Activated CD8-positive, alpha-beta memory T cell treated with anti-CD3 and anti-CD28 coated beads, Interleukin-2, amount 10 ng/mL, durations not matched to agents 7 days and 5 days (primary cell): ENCODE measurements at regions not wholly inside any gene's neighbourhood (a gene's known extent, or its start where the extent isn't known, plus 50 kb on each side); places are given as distances from the start of the nearest gene placed in this dataset.

ENCODE experiments used
- ATAC-seq: fragments of 150-1000 bp; cut with Tn5 transposase; one replicate; pipeline ENCODE4 v1.10.0; 2021; ENCODE audit warnings: moderate library complexity
- CTCF ChIA-PET: fragments of 350-600 bp; sonication (Branson Sonifier 250); formaldehyde crosslinking; loops from one replicate; lab custom pipeline; 2021; ENCODE audit warnings: antibody characterized with exemption; lab: Charles Lee
- DNase-seq: peaks from one replicate; pipeline ENCODE4 v3.0.0-alpha.2; 2020
- H3K27ac Mint-ChIP-seq: one replicate; pipeline ENCODE4 v1.8.0; 2021; ENCODE audit warnings: mild to moderate bottlenecking, mixed read lengths
- H3K27me3 Mint-ChIP-seq: one replicate; pipeline ENCODE4 v1.8.0; 2021; ENCODE audit warnings: mixed read lengths
- H3K36me3 Mint-ChIP-seq: one replicate; pipeline ENCODE4 v1.8.0; 2021; ENCODE audit warnings: mild to moderate bottlenecking, mixed read lengths
- H3K4me1 Mint-ChIP-seq: one replicate; pipeline ENCODE4 v1.8.0; 2021; ENCODE audit warnings: mixed read lengths
- H3K4me3 Mint-ChIP-seq: one replicate; pipeline ENCODE4 v1.8.0; 2021; ENCODE audit warnings: mild to moderate bottlenecking, moderate library complexity, mixed read lengths
- H3K9me3 Mint-ChIP-seq: one replicate; pipeline ENCODE4 v1.8.0; 2022; ENCODE audit warnings: low read depth, mixed read lengths

DNA sequence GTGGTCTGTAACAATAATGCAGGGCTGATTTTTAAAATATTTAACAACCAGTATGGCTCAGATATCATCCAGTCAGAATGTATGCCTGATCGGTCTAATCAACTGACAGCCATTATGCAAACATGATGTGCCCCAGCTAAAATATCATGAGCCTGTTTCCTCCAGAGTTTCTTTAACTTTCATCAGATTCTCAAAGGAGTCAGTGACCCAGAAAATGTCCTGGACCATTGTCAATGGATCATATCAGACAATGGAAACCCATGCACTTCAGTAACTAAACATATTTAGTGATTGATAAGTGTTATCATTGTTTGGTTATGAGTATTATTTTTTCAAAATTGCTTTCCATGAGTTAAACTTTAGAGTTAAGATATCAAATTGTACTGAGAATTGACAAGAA, 173.5 kb downstream of the LMBRD1 start:
- H3K27me3 Mint-ChIP-seq, result peaks cover 17% of the 10 kb centered on the region
- DNase-seq, result no peak
- no peak overlapping the region for H3K4me3 Mint-ChIP-seq
- H3K27ac Mint-ChIP-seq, result no peak overlapping the region
- no peak for ATAC-seq
- no peaks in the 10 kb centered on the region for H3K4me1 Mint-ChIP-seq
- H3K9me3 Mint-ChIP-seq, result no peaks in the 10 kb centered on the region
- H3K36me3 Mint-ChIP-seq, result no peaks in the 10 kb centered on the region
- CTCF ChIA-PET, result no interaction called here

DNA sequence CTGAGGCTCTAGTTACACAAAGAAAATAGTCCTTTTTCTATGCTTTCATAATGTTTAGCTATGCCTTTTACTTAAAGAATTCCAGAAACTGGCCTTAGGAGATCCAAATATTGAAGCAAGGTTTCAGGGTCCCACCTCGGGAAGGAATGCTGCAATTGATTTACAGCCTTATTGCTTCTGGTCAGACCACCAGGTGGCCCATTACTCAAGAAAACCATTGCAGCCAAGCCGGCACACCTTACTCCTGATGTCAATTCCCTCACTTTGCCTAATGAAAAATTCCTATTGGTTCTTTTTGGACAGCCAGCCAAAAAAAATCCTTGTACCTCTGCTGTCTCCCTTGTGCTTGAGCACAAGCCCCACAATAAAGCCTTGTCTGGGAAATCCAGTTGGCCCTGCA, 173.9 kb downstream of the LMBRD1 start:
- Mint-ChIP-seq H3K27me3 (peaks cover 17% of the 10 kb centered on the region), H3K4me3 (no peak overlapping the region), H3K4me1 (no peaks in the 10 kb centered on the region), H3K36me3 (no peaks in the 10 kb centered on the region), H3K9me3 (no peaks in the 10 kb centered on the region), H3K27ac (no peak overlapping the region)
- DNase-seq (no peak), ATAC-seq (no peak)
- CTCF ChIA-PET, result no interaction called here

DNA sequence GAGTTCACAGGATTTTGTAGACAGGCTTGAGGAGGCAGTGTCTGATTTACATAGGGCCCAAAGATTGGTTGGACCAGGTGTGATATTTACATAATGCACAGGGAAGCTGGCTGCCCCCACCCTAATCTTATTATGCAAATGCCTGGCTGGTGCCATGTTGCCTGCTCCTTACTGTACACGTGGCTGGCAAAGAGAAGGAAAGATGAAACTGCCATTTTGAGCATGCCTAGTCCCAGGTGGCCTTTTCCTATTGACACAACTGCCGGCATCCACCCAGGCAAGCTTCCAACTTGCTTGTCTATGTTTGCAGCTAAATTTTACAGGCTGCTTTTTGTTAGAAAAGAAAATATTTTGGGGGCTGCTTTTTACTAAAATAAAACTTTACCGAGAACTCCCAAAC, 174.6 kb downstream of the LMBRD1 start:
- Mint-ChIP-seq H3K4me3 (no peak overlapping the region), H3K9me3 (no peaks in the 10 kb centered on the region), H3K4me1 (no peaks in the 10 kb centered on the region), H3K27me3 (peaks cover 17% of the 10 kb centered on the region), H3K36me3 (no peaks in the 10 kb centered on the region), H3K27ac (no peak overlapping the region)
- CTCF ChIA-PET, result no interaction called here
- DNase-seq (no peak), ATAC-seq (no peak)

DNA sequence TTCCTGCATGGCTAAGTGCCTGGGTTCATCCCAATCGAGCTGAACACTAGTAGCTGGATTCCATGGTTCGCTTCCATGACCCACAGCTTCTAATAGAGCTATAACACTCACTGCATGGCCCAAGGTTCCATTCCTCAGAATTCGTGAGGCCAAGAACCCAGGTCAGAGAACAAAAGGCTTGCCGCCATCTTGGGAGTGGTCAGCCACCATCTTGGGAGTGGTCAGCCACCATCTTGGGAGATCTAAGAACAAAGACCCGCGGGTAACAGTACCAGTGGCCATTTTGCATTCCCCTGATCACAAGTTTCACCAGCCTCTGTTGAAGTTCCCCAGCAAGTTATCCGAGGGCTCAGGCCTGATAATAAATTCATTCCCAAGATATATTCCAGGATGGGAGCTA, 179.6 kb downstream of the LMBRD1 start:
- ATAC-seq, result no peak
- CTCF ChIA-PET, result no interaction called here
- Mint-ChIP-seq H3K4me3 (no peak overlapping the region), H3K27ac (no peak overlapping the region), H3K36me3 (no peaks in the 10 kb centered on the region), H3K9me3 (no peaks in the 10 kb centered on the region), H3K27me3 (peaks cover 2% of the 10 kb centered on the region), H3K4me1 (no peaks in the 10 kb centered on the region)
- DNase-seq, result no peak

DNA sequence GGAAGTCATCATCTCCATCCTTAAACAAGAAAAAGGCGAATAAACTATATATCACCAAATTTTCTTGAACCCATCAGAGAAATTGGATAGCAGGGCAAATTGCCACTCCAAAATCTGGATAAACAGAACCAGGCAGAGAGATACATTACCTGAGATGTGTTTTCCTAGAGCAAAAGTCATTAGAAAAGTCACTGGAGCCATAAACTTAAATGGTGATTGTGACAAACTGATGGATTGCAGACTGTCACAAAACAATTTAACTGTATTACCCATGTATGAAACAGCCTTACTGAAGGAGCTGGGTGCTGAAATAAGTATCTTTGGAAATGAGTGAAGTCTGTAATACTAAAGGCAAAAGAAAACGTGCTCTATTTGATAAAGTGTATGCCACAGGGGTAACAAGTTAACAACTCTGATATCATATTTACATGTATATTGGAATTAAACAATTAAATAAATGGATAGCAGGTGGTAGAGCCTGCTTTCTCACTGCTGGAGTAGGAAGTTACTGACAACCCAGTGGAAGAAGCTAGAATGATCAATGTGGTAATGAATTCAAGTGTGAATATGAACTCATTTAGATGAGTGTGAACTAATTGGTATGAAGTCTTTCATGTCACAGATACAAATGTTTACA, 186.9 kb downstream of the LMBRD1 start:
- Mint-ChIP-seq H3K9me3 (no peaks in the 10 kb centered on the region), H3K4me3 (no peak overlapping the region), H3K27me3 (peaks cover 5% of the 10 kb centered on the region), H3K36me3 (no peaks in the 10 kb centered on the region), H3K27ac (no peak overlapping the region), H3K4me1 (no peaks in the 10 kb centered on the region)
- DNase-seq (no peak), ATAC-seq (no peak)
- CTCF ChIA-PET, result no interaction called here

DNA sequence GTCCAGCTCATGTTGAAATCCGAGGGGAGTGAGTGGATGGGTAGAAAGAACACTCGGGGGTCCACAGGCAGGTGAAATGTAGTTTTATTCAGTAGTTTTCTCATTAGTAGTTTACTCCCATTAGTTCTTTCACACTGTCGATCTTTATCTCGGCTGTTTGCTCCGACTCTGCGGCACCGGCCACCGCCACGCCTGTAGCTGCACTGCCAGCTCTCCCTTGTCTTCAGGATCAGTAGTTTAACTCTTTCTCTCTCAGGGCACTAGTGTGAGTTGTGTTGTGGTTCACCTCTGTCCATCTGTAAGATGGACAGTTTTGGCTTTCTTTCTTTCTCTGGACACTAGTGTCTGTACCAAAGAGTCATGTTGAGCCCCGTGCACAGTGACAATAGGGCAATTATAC, 195.7 kb downstream of the LMBRD1 start:
- DNase-seq (no peak), ATAC-seq (no peak)
- peaks cover 6% of the 10 kb centered on the region for H3K27me3 Mint-ChIP-seq
- no peaks in the 10 kb centered on the region for H3K9me3 Mint-ChIP-seq
- no peak overlapping the region for H3K27ac Mint-ChIP-seq
- H3K4me3 Mint-ChIP-seq, result no peak overlapping the region
- no peaks in the 10 kb centered on the region for H3K4me1 Mint-ChIP-seq
- H3K36me3 Mint-ChIP-seq, result no peaks in the 10 kb centered on the region
- CTCF ChIA-PET, result no interaction called here

DNA sequence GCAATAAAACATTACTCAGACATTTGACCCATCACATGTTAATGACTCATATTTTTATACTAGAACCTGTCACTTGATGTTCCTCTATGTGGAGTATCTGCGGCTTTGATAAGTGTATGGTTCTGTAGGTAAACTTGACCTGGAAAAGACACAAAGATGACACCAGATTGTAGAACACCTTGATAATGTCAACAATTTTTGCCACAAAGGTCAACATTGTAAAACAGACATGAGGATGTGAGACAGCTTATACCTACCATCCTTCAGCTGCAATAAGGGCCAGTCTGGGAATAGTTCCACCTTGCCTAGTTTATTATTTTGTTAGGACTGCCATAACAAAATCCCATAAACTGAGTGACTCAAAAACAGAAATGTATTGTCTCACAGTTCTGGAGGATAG, 202.4 kb downstream of the LMBRD1 start:
- H3K27ac Mint-ChIP-seq, result no peak overlapping the region
- no peaks in the 10 kb centered on the region for H3K4me1 Mint-ChIP-seq
- H3K9me3 Mint-ChIP-seq, result no peaks in the 10 kb centered on the region
- CTCF ChIA-PET, result interaction anchor here (0.7 kb wide), 1 partner anchor 65 kb away, joined by 3 read pairs; no protein-coding TSS in a partner anchor
- no peak for ATAC-seq
- no peaks in the 10 kb centered on the region for H3K27me3 Mint-ChIP-seq
- no peaks in the 10 kb centered on the region for H3K36me3 Mint-ChIP-seq
- no peak for DNase-seq
- H3K4me3 Mint-ChIP-seq, result no peak overlapping the region

DNA sequence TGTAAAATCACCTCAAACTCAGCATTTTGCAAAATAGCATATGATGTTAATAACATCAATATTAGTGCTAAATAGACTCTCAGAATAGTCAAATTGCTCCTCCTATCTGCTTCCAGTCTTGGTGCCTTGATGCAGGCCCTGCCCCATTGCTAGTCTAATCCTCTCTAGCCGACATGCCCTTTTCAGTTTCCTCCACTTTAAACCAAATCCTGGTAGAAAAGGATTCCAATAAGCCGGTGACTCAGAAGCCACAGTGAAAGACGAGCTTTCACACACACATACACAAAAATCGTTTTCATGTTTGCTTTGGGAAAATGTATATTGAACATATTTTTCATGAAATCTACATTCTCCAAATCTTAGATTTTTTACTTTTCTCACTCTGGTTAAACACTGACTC, 203.1 kb downstream of the LMBRD1 start:
- CTCF ChIA-PET, result interaction anchor here (0.7 kb wide), 1 partner anchor 65 kb away, joined by 3 read pairs; no protein-coding TSS in a partner anchor
- no peaks in the 10 kb centered on the region for H3K4me1 Mint-ChIP-seq
- no peaks in the 10 kb centered on the region for H3K9me3 Mint-ChIP-seq
- H3K27ac Mint-ChIP-seq, result no peak overlapping the region
- DNase-seq (no peak), ATAC-seq (no peak)
- H3K27me3 Mint-ChIP-seq, result no peaks in the 10 kb centered on the region
- no peaks in the 10 kb centered on the region for H3K36me3 Mint-ChIP-seq
- no peak overlapping the region for H3K4me3 Mint-ChIP-seq

DNA sequence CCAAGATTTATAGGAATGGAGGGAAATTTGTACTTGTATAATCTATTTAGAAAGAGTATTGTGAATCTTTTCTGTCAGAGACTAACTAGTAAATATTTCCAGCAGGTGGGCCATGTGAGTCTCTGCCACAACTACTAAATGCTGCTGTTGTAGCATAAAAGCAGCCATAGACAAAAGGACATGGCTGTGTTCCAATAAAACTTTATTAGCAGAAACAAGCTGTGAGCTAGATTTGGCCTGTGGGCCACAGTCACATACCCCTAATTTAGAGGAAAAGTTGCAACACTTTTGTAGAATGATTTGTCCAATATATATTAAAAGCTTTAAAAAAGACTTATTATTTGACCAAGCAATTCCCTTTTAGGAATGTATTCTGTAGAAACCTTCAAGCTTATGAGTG, 207.2 kb downstream of the LMBRD1 start:
- Mint-ChIP-seq H3K4me3 (no peak overlapping the region), H3K4me1 (peaks cover 11% of the 10 kb centered on the region), H3K27me3 (peaks cover 17% of the 10 kb centered on the region), H3K27ac (no peak overlapping the region), H3K36me3 (no peaks in the 10 kb centered on the region), H3K9me3 (no peaks in the 10 kb centered on the region)
- CTCF ChIA-PET, result no interaction called here
- DNase-seq (no peak), ATAC-seq (no peak)

DNA sequence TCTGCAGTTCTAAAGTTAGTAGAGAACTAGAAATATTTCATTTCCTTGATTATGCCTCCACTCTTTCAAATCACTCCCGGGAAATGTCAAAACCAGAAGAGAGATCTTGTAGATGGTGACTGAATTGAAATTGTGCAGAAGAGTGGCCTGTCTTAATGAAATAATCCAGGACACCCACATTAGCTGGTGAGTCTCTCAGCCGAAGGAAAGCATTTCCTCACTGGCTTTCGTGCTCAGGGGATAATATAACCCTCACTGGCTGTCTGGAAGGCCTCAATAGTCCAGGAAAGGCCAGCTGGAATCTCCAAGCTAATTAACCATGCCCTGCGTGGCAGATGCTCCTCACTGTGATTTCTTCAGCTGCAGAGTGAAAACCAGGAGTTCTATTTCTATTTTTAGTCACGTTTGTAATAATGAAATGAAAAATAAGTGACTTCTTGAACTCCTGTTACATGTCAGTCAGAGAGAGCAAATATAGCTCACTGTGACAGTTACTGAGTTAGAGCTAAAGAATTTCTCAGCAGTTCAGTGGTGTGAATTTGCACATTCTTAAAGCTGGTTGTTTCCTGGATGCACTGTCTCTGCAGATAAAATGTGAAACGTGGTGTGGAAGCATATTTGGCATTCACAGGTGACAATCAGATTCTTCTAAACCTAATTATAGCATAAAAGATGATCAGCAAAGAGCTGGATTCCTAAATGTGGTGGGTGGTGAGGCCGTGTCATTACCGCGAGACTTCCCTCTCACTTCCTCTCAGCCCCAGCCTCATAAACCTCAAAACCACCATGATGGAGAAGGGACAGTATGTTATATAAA, 211.7 kb downstream of the LMBRD1 start:
- Mint-ChIP-seq H3K4me1 (peaks cover 11% of the 10 kb centered on the region), H3K27me3 (peaks cover 29% of the 10 kb centered on the region), H3K9me3 (no peaks in the 10 kb centered on the region), H3K27ac (peak overlapping the region; percentile 36), H3K4me3 (no peak overlapping the region), H3K36me3 (no peaks in the 10 kb centered on the region)
- ATAC-seq (no peak), DNase-seq (peak; percentile 44)
- CTCF ChIA-PET, result no interaction called here

DNA sequence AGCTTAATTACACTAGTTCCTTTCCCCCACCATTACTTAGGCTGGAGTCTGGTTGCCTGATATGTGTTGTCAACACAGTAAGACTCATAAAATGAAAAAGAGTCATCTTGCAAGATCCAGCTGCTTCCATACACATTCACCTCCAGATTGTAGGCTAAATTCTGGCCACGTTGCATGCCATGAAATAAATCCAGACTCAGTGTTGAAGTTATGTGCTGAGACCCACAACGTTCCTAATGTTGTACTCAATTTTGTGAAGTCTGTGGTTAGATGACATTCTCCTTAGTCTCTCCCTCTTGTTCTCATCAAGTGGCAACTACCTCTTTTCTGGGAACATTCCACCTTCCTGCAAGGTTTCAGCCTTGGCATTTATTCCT, 212.3 kb downstream of the LMBRD1 start:
- CTCF ChIA-PET, result no interaction called here
- no peaks in the 10 kb centered on the region for H3K36me3 Mint-ChIP-seq
- H3K4me1 Mint-ChIP-seq, result peaks cover 11% of the 10 kb centered on the region
- no peak for DNase-seq
- H3K4me3 Mint-ChIP-seq, result no peak overlapping the region
- H3K27ac Mint-ChIP-seq, result no peak overlapping the region
- ATAC-seq, result no peak
- H3K9me3 Mint-ChIP-seq, result no peaks in the 10 kb centered on the region
- peaks cover 29% of the 10 kb centered on the region for H3K27me3 Mint-ChIP-seq

DNA sequence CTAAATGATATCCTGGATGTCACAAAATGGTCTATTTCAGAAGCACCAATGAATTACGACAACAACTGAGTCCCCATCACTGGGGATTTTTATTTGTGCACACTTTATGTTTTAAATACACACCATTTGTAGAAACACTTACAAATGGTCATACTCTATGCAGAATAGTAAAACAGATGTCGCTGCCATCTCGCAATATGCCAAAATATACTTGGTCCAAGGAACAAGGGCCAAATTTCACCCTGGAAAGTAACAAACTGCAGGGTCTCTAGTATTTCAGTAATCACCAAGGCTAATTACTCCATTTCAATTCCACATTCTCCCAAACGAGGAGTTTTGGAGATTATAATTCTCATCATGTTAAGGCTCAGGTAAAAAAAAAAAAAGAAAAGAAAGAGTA, 215.2 kb downstream of the LMBRD1 start:
- Mint-ChIP-seq H3K27me3 (peaks cover 25% of the 10 kb centered on the region), H3K4me1 (peaks cover 11% of the 10 kb centered on the region), H3K27ac (no peak overlapping the region), H3K9me3 (no peaks in the 10 kb centered on the region), H3K36me3 (no peaks in the 10 kb centered on the region), H3K4me3 (no peak overlapping the region)
- ATAC-seq (no peak), DNase-seq (no peak)
- CTCF ChIA-PET, result no interaction called here

DNA sequence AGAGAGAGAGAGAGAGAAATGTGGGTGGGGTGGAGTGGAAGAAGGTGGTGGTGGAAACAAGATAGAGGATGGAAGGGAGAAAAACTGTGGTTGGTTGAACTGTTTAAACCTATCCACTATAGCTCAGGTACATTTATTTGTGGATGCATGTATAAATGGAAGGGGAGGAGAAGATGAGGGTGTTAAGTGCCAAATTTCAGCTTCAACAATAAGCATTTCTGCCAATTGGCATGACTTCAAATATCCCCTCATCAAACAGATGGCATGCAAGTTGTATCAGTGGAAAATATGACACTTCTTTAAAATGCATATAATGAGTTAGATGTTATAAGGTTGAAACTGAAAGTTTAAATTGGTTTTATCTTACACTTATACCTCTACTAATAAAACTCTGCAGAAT, 216.1 kb downstream of the LMBRD1 start:
- Mint-ChIP-seq H3K9me3 (no peaks in the 10 kb centered on the region), H3K36me3 (no peaks in the 10 kb centered on the region), H3K27ac (no peak overlapping the region), H3K4me3 (no peak overlapping the region), H3K4me1 (peaks cover 11% of the 10 kb centered on the region), H3K27me3 (peaks cover 21% of the 10 kb centered on the region)
- ATAC-seq, result no peak
- DNase-seq, result no peak
- CTCF ChIA-PET, result no interaction called here

DNA sequence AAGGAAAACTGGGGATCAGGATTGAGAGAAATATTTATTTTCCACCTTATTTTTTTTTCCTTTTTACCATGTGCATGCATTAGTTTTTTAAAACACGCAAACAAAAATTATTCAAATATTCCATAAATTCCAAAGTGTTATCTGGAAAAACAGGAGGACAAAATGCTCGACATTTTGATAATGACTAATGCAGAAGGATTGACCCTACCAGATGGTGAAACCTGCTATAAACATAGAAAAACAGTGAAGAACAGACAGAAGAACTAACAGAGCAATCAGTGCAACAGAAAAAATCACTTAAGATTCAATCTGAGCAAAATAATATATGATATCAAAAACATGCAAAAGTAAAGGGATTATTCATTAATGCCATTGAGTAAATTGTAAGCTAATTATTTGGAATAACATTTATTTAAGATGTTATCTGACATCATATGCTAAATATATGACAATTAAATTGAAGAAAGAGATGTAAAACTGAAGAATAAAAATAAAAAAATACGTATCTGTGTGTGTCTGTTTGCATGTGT, 218.4 kb downstream of the LMBRD1 start:
- no peak for ATAC-seq

More for the DNA sequence above, 218.4 kb downstream of the LMBRD1 start:
- no peak for DNase-seq
- Mint-ChIP-seq H3K27ac (no peak overlapping the region), H3K9me3 (no peaks in the 10 kb centered on the region), H3K36me3 (no peaks in the 10 kb centered on the region), H3K27me3 (peaks cover 6% of the 10 kb centered on the region), H3K4me1 (no peaks in the 10 kb centered on the region), H3K4me3 (no peak overlapping the region)
- CTCF ChIA-PET, result no interaction called here
